GM23338 (cell line): ENCODE measurements at regions not wholly inside any gene's neighbourhood (a gene's known extent, or its start where the extent isn't known, plus 50 kb on each side); places are given as distances from the start of the nearest gene placed in this dataset.

Source experiments
- ATAC-seq: fragments of 200-7000 bp; cut with Tn5 transposase; 3 replicates; pipeline ENCODE4 v1.9.1; 2020
- DNase-seq: peaks from one replicate; pipeline ENCODE4 v3.0.0-alpha.2; 2015; ENCODE audit warnings: low spot score
- H2AFZ ChIP-seq: fragments of 200-600 bp; sonication (generic); 2 replicates; pipeline ENCODE4 v1.8.0; 2016; ENCODE audit warnings: antibody characterized with exemption, mild to moderate bottlenecking, moderate library complexity
- H3F3A ChIP-seq: fragments of 200-600 bp; sonication (generic); replicated peaks from 2 replicates; pipeline ENCODE4 v1.8.0; 2017; ENCODE audit warnings: antibody characterized with exemption, mixed run types, low read depth
- H3K27ac ChIP-seq: fragments of 200-600 bp; sonication (generic); 2 replicates; pipeline ENCODE4 v1.6.1; 2016; ENCODE audit warnings: low read depth
- H3K27me3 ChIP-seq: fragments of 200-600 bp; sonication (generic); 2 replicates; pipeline ENCODE4 v1.8.0; 2016; ENCODE audit warnings: mild to moderate bottlenecking, mixed run types, moderate library complexity; ENCODE audit not compliant: insufficient read depth
- H3K36me3 ChIP-seq: fragments of 200-600 bp; sonication (generic); 2 replicates; pipeline ENCODE4 v1.8.0; 2016; ENCODE audit warnings: mild to moderate bottlenecking; ENCODE audit not compliant: insufficient read depth
- H3K4me1 ChIP-seq: fragments of 200-600 bp; sonication (generic); 2 replicates; pipeline ENCODE4 v1.8.0; 2016; ENCODE audit warnings: mild to moderate bottlenecking, moderate library complexity; ENCODE audit not compliant: insufficient read depth
- H3K4me2 ChIP-seq: fragments of 200-600 bp; sonication (generic); 2 replicates; pipeline ENCODE4 v1.7.1; 2017; ENCODE audit warnings: mixed run types
- H3K4me3 ChIP-seq: fragments of 200-600 bp; sonication (generic); 2 replicates; pipeline ENCODE4 v1.6.1; 2016; ENCODE audit warnings: mixed run types
- H3K79me2 ChIP-seq: fragments of 200-600 bp; sonication (generic); replicated peaks from 2 replicates; pipeline ENCODE4 v1.8.0; 2017; ENCODE audit warnings: mild to moderate bottlenecking; ENCODE audit not compliant: insufficient read depth
- H3K9me2 ChIP-seq: fragments of 200-600 bp; sonication (generic); 2 replicates; pipeline ENCODE4 v1.8.0; 2017; ENCODE audit not compliant: insufficient read depth
- H4K20me1 ChIP-seq: fragments of 200-600 bp; sonication (generic); replicated peaks from 2 replicates; pipeline ENCODE4 v1.8.0; 2017; ENCODE audit warnings: mild to moderate bottlenecking; ENCODE audit not compliant: insufficient read depth
- H3K27ac Mint-ChIP-seq: 2 replicates; pipeline ENCODE4 v1.8.0; 2020; ENCODE audit warnings: inconsistent platforms, mild to moderate bottlenecking, moderate library complexity, mixed read lengths
- H3K27me3 Mint-ChIP-seq: 3 replicates; pipeline ENCODE4 v1.8.0; 2022; ENCODE audit warnings: low read depth, mild to moderate bottlenecking, moderate library complexity, mixed read lengths, inconsistent platforms; ENCODE audit not compliant: insufficient read depth, poor library complexity
- H3K36me3 Mint-ChIP-seq: 3 replicates; pipeline ENCODE4 v1.8.0; 2021; ENCODE audit warnings: low read depth, mild to moderate bottlenecking, inconsistent platforms, moderate library complexity, mixed read lengths
- H3K4me1 Mint-ChIP-seq: 3 replicates; pipeline ENCODE4 v1.8.0; 2020; ENCODE audit warnings: mild to moderate bottlenecking, inconsistent platforms, mixed read lengths
- H3K4me3 Mint-ChIP-seq: 3 replicates; pipeline ENCODE4 v1.8.0; 2021; ENCODE audit warnings: moderate library complexity, mild to moderate bottlenecking, inconsistent platforms, mixed read lengths
- H3K9me3 Mint-ChIP-seq: 3 replicates; pipeline ENCODE4 v1.8.0; 2020; ENCODE audit warnings: moderate library complexity, mild to moderate bottlenecking, inconsistent platforms, mixed read lengths
- CREB1 ChIP-seq: fragments of 250-450 bp; sonication (Bioruptor Pico); IDR thresholded peaks from 2 replicates; pipeline ENCODE4 v1.5.0; 2020; ENCODE audit warnings: low read depth, mild to moderate bottlenecking, moderate library complexity
- ETS1 ChIP-seq: IDR thresholded peaks from 2 replicates; pipeline ENCODE4 v1.6.1; 2016; ENCODE audit warnings: antibody characterized with exemption
- EZH2 ChIP-seq: fragments of 200-600 bp; sonication (generic); IDR thresholded peaks from one replicate; pipeline ENCODE4 v1.8.0; 2017; ENCODE audit warnings: antibody characterized with exemption, mild to moderate bottlenecking, low read depth; ENCODE audit not compliant: unreplicated experiment
- EZH2phosphoT487 ChIP-seq: fragments of 200-600 bp; sonication (generic); IDR thresholded peaks from one replicate; pipeline ENCODE4 v1.8.1; 2018; ENCODE audit warnings: antibody characterized with exemption; ENCODE audit not compliant: unreplicated experiment
- JUNB ChIP-seq: IDR thresholded peaks from one replicate; pipeline ENCODE4 v1.6.1; 2016; ENCODE audit warnings: antibody characterized with exemption; ENCODE audit not compliant: unreplicated experiment
- POLR2AphosphoS5 ChIP-seq: IDR thresholded peaks from 2 replicates; pipeline ENCODE4 v1.6.1; 2016; ENCODE audit warnings: antibody characterized with exemption, low read depth
- STAT1 ChIP-seq: IDR thresholded peaks from one replicate; pipeline ENCODE4 v1.6.1; 2016; ENCODE audit warnings: antibody characterized with exemption; ENCODE audit not compliant: unreplicated experiment
- ZNF114 ChIP-seq: fragments of 250-450 bp; sonication (Bioruptor Pico); IDR thresholded peaks from 2 replicates; pipeline ENCODE4 v1.5.0; 2020; ENCODE audit warnings: mild to moderate bottlenecking, moderate library complexity
- TF ChIP-seq, protein P1 (sequence below), 2 experiments: fragments of 200-600 bp in 1 of 2; sonication (generic) in 1 of 2; conservative IDR thresholded peaks; 2 replicates each; pipeline versions ENCODE4 v1.5.1 to v1.6.1; 2016 to 2017; ENCODE audit warnings: antibody characterized with exemption in 2 of 2, low read depth in 2 of 2, mild to moderate bottlenecking in 2 of 2, moderate library complexity in 1 of 2
- TF ChIP-seq, protein P2 (sequence below): fragments of 250-450 bp; sonication (Bioruptor Pico); IDR thresholded peaks from 2 replicates; pipeline ENCODE4 v1.5.0; 2020; ENCODE audit warnings: mild to moderate bottlenecking, moderate library complexity
- TF ChIP-seq, protein P3 (sequence below): IDR thresholded peaks from one replicate; pipeline ENCODE4 v1.6.1; 2018; ENCODE audit warnings: antibody characterized with exemption; ENCODE audit not compliant: unreplicated experiment

GRCh38 chr4:160091631-160092030, 988.8 kb downstream of the RAPGEF2 start:
- no peak overlapping the region for H3K4me3 Mint-ChIP-seq
- no peaks in the 10 kb centered on the region for H4K20me1 ChIP-seq
- peaks cover 6% of the 10 kb centered on the region; the same call in 2 of the 3 replicates for H3K36me3 Mint-ChIP-seq
- H3K27ac ChIP-seq: no peak overlapping the region
- DNase-seq (no peak), ATAC-seq (no peak)
- no peak overlapping the region for H3K4me2 ChIP-seq
- H3K27ac Mint-ChIP-seq: no peak overlapping the region
- H3F3A ChIP-seq: no peaks in the 10 kb centered on the region
- 0 out of 2 replicates have a peak, but pooled peaks cover 3% of the 10 kb centered on the region for H3K9me2 ChIP-seq
- H3K27me3 ChIP-seq: no peaks in the 10 kb centered on the region
- H3K9me3 Mint-ChIP-seq: peaks cover 13% of the 10 kb centered on the region
- H3K27me3 Mint-ChIP-seq: no peaks in the 10 kb centered on the region
- H3K4me1 ChIP-seq: no peaks in the 10 kb centered on the region
- no peak overlapping the region for H3K4me3 ChIP-seq
- H3K4me1 Mint-ChIP-seq: no peaks in the 10 kb centered on the region
- no peaks in the 10 kb centered on the region for H3K79me2 ChIP-seq
- H2AFZ ChIP-seq: no peak overlapping the region
- TF ChIP-seq JUNB (no peak), EZH2phosphoT487 (no peak), CREB1 (no peak), EZH2 (no peak), POLR2AphosphoS5 (no peak), ZNF114 (CRISPR knock-in tag) (no peak), ETS1 (no peak), STAT1 (no peak)
- TF ChIP-seq, protein P1, sequence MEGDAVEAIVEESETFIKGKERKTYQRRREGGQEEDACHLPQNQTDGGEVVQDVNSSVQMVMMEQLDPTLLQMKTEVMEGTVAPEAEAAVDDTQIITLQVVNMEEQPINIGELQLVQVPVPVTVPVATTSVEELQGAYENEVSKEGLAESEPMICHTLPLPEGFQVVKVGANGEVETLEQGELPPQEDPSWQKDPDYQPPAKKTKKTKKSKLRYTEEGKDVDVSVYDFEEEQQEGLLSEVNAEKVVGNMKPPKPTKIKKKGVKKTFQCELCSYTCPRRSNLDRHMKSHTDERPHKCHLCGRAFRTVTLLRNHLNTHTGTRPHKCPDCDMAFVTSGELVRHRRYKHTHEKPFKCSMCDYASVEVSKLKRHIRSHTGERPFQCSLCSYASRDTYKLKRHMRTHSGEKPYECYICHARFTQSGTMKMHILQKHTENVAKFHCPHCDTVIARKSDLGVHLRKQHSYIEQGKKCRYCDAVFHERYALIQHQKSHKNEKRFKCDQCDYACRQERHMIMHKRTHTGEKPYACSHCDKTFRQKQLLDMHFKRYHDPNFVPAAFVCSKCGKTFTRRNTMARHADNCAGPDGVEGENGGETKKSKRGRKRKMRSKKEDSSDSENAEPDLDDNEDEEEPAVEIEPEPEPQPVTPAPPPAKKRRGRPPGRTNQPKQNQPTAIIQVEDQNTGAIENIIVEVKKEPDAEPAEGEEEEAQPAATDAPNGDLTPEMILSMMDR (conservative IDR thresholded peaks at IDR 0.05; ENCODE audit: low read depth in 2 of 2): no peak
- TF ChIP-seq, protein P2, sequence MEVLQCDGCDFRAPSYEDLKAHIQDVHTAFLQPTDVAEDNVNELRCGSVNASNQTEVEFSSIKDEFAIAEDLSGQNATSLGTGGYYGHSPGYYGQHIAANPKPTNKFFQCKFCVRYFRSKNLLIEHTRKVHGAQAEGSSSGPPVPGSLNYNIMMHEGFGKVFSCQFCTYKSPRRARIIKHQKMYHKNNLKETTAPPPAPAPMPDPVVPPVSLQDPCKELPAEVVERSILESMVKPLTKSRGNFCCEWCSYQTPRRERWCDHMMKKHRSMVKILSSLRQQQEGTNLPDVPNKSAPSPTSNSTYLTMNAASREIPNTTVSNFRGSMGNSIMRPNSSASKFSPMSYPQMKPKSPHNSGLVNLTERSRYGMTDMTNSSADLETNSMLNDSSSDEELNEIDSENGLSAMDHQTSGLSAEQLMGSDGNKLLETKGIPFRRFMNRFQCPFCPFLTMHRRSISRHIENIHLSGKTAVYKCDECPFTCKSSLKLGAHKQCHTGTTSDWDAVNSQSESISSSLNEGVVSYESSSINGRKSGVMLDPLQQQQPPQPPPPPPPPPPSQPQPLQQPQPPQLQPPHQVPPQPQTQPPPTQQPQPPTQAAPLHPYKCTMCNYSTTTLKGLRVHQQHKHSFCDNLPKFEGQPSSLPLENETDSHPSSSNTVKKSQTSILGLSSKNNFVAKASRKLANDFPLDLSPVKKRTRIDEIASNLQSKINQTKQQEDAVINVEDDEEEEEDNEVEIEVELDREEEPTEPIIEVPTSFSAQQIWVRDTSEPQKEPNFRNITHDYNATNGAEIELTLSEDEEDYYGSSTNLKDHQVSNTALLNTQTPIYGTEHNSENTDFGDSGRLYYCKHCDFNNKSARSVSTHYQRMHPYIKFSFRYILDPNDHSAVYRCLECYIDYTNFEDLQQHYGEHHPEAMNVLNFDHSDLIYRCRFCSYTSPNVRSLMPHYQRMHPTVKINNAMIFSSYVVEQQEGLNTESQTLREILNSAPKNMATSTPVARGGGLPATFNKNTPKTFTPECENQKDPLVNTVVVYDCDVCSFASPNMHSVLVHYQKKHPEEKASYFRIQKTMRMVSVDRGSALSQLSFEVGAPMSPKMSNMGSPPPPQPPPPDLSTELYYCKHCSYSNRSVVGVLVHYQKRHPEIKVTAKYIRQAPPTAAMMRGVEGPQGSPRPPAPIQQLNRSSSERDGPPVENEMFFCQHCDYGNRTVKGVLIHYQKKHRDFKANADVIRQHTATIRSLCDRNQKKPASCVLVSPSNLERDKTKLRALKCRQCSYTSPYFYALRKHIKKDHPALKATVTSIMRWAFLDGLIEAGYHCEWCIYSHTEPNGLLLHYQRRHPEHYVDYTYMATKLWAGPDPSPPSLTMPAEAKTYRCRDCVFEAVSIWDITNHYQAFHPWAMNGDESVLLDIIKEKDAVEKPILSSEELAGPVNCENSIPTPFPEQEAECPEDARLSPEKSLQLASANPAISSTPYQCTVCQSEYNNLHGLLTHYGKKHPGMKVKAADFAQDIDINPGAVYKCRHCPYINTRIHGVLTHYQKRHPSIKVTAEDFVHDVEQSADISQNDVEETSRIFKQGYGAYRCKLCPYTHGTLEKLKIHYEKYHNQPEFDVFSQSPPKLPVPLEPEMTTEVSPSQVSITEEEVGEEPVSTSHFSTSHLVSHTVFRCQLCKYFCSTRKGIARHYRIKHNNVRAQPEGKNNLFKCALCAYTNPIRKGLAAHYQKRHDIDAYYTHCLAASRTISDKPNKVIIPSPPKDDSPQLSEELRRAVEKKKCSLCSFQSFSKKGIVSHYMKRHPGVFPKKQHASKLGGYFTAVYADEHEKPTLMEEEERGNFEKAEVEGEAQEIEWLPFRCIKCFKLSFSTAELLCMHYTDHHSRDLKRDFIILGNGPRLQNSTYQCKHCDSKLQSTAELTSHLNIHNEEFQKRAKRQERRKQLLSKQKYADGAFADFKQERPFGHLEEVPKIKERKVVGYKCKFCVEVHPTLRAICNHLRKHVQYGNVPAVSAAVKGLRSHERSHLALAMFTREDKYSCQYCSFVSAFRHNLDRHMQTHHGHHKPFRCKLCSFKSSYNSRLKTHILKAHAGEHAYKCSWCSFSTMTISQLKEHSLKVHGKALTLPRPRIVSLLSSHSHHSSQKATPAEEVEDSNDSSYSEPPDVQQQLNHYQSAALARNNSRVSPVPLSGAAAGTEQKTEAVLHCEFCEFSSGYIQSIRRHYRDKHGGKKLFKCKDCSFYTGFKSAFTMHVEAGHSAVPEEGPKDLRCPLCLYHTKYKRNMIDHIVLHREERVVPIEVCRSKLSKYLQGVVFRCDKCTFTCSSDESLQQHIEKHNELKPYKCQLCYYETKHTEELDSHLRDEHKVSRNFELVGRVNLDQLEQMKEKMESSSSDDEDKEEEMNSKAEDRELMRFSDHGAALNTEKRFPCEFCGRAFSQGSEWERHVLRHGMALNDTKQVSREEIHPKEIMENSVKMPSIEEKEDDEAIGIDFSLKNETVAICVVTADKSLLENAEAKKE (CRISPR knock-in tag): no peak
- TF ChIP-seq, protein P3, sequence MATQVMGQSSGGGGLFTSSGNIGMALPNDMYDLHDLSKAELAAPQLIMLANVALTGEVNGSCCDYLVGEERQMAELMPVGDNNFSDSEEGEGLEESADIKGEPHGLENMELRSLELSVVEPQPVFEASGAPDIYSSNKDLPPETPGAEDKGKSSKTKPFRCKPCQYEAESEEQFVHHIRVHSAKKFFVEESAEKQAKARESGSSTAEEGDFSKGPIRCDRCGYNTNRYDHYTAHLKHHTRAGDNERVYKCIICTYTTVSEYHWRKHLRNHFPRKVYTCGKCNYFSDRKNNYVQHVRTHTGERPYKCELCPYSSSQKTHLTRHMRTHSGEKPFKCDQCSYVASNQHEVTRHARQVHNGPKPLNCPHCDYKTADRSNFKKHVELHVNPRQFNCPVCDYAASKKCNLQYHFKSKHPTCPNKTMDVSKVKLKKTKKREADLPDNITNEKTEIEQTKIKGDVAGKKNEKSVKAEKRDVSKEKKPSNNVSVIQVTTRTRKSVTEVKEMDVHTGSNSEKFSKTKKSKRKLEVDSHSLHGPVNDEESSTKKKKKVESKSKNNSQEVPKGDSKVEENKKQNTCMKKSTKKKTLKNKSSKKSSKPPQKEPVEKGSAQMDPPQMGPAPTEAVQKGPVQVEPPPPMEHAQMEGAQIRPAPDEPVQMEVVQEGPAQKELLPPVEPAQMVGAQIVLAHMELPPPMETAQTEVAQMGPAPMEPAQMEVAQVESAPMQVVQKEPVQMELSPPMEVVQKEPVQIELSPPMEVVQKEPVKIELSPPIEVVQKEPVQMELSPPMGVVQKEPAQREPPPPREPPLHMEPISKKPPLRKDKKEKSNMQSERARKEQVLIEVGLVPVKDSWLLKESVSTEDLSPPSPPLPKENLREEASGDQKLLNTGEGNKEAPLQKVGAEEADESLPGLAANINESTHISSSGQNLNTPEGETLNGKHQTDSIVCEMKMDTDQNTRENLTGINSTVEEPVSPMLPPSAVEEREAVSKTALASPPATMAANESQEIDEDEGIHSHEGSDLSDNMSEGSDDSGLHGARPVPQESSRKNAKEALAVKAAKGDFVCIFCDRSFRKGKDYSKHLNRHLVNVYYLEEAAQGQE: no peak
- no peaks in the 10 kb centered on the region for H3K36me3 ChIP-seq
